Right atrium auricular region (tissue), 2 donors: ENCODE measurements at regions not wholly inside any gene's neighbourhood (a gene's known extent, or its start where the extent isn't known, plus 50 kb on each side); places are given as distances from the start of the nearest gene placed in this dataset.
A peak's percentile ranks its signal among the peaks of the same experiment; 100 is the strongest.

ENCODE experiments used
- DNase-seq: peaks from one replicate; pipeline ENCODE4 v3.0.0-alpha.2; 2019; ENCODE audit warnings: low spot score
- H3K27ac ChIP-seq, 2 donors: fragments of 200-600 bp; sonication (generic); 1 replicate in 1 of 2; 2 replicates in 1 of 2; pipeline ENCODE4 v1.5.1; 2016 to 2019
- H3K27me3 ChIP-seq, 2 donors: fragments of 200-600 bp; sonication (generic); one replicate each; pipeline versions ENCODE4 v1.5.1 to v1.6.0; 2017 to 2019
- H3K36me3 ChIP-seq: fragments of 200-600 bp; sonication (generic); one replicate; pipeline ENCODE4 v1.5.1; 2016
- H3K4me1 ChIP-seq, 2 donors: fragments of 200-600 bp; sonication (generic); one replicate each; pipeline versions ENCODE4 v1.5.1 to v1.6.0; 2017 to 2019
- H3K4me3 ChIP-seq, 2 donors: fragments of 200-600 bp; sonication (generic); 1 replicate in 1 of 2; 2 replicates in 1 of 2; pipeline ENCODE4 v1.5.1; 2017 to 2019; ENCODE audit warnings: mild to moderate bottlenecking in 1 of 2, moderate library complexity in 1 of 2
- H3K9me3 ChIP-seq, 2 donors: fragments of 200-600 bp; sonication (generic); one replicate each; pipeline ENCODE4 v1.5.1; 2019
- TF ChIP-seq, protein P1 (sequence below), 2 donors: fragments of 200-600 bp; sonication (generic); IDR thresholded peaks; one replicate each; pipeline ENCODE4 v1.5.1; 2019; ENCODE audit warnings: antibody characterized with exemption in 2 of 2

- no peaks in the 10 kb centered on the region for H3K4me1 ChIP-seq
- H3K27ac ChIP-seq, result no peak overlapping the region
- H3K9me3 ChIP-seq, result no peaks in the 10 kb centered on the region
- no peaks in the 10 kb centered on the region for H3K27me3 ChIP-seq
- no peaks in the 10 kb centered on the region for H3K36me3 ChIP-seq
- DNase-seq, result peak; percentile 69
- TF ChIP-seq, protein P1, sequence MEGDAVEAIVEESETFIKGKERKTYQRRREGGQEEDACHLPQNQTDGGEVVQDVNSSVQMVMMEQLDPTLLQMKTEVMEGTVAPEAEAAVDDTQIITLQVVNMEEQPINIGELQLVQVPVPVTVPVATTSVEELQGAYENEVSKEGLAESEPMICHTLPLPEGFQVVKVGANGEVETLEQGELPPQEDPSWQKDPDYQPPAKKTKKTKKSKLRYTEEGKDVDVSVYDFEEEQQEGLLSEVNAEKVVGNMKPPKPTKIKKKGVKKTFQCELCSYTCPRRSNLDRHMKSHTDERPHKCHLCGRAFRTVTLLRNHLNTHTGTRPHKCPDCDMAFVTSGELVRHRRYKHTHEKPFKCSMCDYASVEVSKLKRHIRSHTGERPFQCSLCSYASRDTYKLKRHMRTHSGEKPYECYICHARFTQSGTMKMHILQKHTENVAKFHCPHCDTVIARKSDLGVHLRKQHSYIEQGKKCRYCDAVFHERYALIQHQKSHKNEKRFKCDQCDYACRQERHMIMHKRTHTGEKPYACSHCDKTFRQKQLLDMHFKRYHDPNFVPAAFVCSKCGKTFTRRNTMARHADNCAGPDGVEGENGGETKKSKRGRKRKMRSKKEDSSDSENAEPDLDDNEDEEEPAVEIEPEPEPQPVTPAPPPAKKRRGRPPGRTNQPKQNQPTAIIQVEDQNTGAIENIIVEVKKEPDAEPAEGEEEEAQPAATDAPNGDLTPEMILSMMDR (IDR thresholded peaks at IDR 0.05), result no peak
- H3K4me3 ChIP-seq, result no peak overlapping the region
Observed at GRCh38 chr15:69735121-69735520, 282.5 kb downstream of the RPLP1 start.

GRCh38 chr15:69736161-69736560, 283.5 kb downstream of the RPLP1 start:
- Histone ChIP-seq H3K4me1 (no peaks in the 10 kb centered on the region), H3K4me3 (no peak overlapping the region), H3K36me3 (no peaks in the 10 kb centered on the region), H3K27me3 (no peaks in the 10 kb centered on the region), H3K27ac (no peak overlapping the region), H3K9me3 (peaks cover 0 to 4% of the 10 kb centered on the region in 2 donors)
- TF ChIP-seq, protein P1 (IDR thresholded peaks at IDR 0.05), result no peak
- no peak for DNase-seq

DNA sequence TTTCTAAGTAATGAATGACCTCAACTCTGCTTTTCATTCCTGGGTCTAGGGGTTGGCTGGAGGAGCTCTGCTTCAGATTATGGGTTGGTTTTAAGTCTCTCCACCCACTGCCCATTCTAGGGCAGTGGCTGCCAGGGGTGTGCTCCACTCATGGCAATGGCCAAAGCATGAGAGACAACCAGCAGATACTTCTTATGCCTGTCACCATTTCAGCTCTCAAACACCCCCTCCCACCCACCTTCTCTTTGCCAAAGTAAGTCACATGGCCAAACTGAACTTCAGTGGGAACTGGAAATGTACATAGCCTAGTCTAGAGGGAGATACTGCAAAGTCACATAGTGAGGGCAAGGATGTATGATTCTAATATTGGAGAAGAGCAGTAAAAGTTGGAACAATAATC, 285.3 kb downstream of the RPLP1 start:
- no peaks in the 10 kb centered on the region for H3K4me1 ChIP-seq
- H3K9me3 ChIP-seq, result peaks cover 0 to 4% of the 10 kb centered on the region in 2 donors
- TF ChIP-seq, protein P1 (IDR thresholded peaks at IDR 0.05), result no peak
- no peaks in the 10 kb centered on the region for H3K36me3 ChIP-seq
- H3K4me3 ChIP-seq, result no peak overlapping the region
- no peak for DNase-seq
- no peak overlapping the region for H3K27ac ChIP-seq
- no peaks in the 10 kb centered on the region for H3K27me3 ChIP-seq

GRCh38 chr15:69740684-69741083, 288.1 kb downstream of the RPLP1 start:
- Histone ChIP-seq H3K27me3 (no peaks in the 10 kb centered on the region), H3K27ac (no peak overlapping the region), H3K9me3 (peaks cover 0 to 4% of the 10 kb centered on the region in 2 donors), H3K4me1 (no peaks in the 10 kb centered on the region), H3K4me3 (no peak overlapping the region), H3K36me3 (no peaks in the 10 kb centered on the region)
- TF ChIP-seq, protein P1 (IDR thresholded peaks at IDR 0.05), result no peak
- no peak for DNase-seq

- no peak for DNase-seq
- H3K27me3 ChIP-seq, result no peaks in the 10 kb centered on the region
- no peak overlapping the region for H3K27ac ChIP-seq
- H3K36me3 ChIP-seq, result no peaks in the 10 kb centered on the region
- TF ChIP-seq, protein P1 (IDR thresholded peaks at IDR 0.05), result no peak
- no peak overlapping the region for H3K4me3 ChIP-seq
- no peaks in the 10 kb centered on the region for H3K4me1 ChIP-seq
- H3K9me3 ChIP-seq, result peaks cover 0 to 4% of the 10 kb centered on the region in 2 donors
Observed at GRCh38 chr15:69742361-69742760, 289.7 kb downstream of the RPLP1 start.

- no peak for DNase-seq
- Histone ChIP-seq H3K4me1 (no peaks in the 10 kb centered on the region), H3K36me3 (no peaks in the 10 kb centered on the region), H3K27ac (no peak overlapping the region), H3K4me3 (no peak overlapping the region), H3K9me3 (peaks cover 0 to 4% of the 10 kb centered on the region in 2 donors), H3K27me3 (no peaks in the 10 kb centered on the region)
- TF ChIP-seq, protein P1 (IDR thresholded peaks at IDR 0.05), result no peak
Observed at GRCh38 chr15:69743091-69743490, 290.5 kb downstream of the RPLP1 start.
